Amniotic stem cell (primary cell): ENCODE measurements at regions not wholly inside any gene's neighbourhood (a gene's known extent, or its start where the extent isn't known, plus 50 kb on each side); places are given as distances from the start of the nearest gene placed in this dataset.
"Not testable (repeated sequence)": the region's sequence is repeated elsewhere in the genome, so short reads cannot be mapped to it uniquely, and the experiment has no call there.

Experiments used
- DNase-seq: peaks from one replicate; lab custom pipeline; 2025; lab: John Stamatoyannopoulos, UW

DNA sequence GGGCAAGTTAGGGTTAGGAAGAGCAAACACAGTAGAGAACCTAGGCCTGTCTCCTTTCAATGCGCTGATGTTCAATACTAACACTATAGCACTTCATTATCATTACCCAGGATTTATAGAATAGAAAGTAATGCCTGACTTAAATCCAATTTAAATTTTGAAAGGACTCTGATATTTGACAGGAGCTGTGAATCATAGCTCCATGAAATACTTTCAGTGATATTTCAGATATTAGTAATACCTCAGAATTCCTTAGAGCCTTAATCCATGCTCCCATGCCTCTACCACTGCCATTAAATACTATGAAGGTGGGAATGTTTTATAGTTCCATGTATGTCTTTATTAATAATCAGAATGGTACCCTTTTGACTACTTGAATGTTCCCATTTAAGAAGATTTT lies 530.2 kb downstream of the BCKDHB start:
- no peak for DNase-seq

- DNase-seq: no peak
Measured at GRCh38 chr6:80633412-80633811, 526.9 kb downstream of the BCKDHB start.

DNA sequence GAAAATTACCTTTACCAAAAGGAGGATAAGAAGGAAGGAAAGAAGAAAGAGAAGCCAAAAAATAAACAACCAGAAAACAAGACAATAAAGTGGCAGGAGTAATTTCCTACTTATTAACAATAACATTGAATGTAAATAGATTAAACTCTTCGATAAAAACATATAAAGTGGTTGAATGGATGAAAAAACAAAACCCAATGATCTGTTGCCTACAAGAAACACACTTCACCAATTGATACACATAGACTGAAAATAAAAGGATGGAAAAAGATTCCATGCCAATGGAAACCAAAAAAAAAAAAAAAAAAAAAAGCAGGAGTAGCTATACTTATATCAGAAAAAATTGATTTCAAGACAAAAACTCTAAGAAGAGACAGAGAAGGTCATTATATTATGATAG lies 518.9 kb downstream of the BCKDHB start:
- DNase-seq: no peak

DNA sequence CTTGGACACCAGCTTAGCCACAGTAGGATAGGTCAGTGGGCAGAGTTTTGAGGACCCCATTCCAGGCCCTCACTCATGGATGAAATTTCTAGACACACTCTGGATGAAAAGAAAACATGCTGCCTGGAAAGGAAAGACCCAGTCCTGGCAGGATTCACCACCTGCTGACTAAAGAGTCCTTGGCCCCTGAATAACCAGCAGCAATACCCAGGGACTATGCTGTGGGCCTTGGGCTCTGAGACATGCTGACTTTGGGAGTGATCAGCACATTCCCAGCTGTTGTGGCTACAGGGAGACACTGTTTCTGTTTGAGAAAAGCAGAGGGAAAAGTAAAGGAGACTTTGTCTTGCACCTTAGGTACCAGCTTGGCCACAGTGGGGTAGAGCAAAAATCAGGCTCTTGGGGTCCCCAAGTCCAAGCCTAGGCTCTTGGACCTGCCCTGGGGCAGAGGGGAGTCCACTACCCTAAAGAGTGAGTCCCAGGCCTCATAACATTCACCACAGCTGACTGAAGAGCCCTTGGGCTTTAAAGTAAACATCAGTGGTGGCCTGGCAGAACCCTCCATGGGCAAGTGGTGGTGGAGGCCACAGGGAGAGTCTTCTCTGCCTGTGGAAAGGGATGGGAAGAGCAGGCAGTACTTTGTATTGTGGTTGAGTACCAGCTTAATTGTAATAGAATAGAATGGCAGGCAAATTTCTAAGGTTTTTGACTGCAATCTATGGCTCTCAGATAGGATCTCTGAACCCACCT lies 516.8 kb downstream of the BCKDHB start:
- DNase-seq: no peak

DNA sequence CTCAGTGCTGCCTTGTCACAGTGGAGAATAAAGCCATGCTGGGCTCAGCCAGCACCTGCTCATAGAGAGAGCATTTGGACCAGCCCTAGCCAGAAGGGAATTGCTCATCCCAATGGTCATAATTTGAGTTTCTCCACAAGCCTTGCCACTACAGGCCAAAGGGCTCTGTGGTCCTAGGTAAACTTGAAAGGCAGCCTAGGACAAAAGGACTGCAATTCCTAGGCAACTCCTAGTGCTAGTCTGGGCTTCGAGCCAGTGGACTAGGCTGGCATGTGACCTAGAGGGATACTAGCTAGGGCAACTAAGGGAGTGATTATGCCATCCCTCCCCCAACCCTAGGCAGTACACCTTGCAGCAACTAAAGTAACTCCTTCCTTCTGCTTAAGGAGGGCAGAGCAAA lies 516.2 kb downstream of the BCKDHB start:
- no peak for DNase-seq

DNA sequence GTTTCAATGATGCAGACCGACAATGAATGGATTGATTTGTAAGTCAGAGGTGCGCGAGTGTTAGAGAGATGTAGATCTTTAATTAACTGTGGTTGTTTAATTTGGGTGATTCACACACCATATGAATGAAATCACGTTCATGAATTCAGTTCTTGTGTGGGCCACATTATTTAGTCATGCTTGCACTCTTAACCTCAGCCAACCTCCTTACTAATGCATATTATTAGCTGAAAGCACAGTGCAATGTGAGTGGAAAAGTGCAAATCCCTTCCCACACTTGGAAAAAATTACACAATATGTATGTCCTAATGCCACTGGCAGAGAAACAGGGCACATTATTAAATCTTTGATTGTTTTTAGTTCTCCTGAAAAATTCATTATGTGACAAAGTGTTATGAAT lies 512.5 kb downstream of the BCKDHB start:
- no peak for DNase-seq

DNA sequence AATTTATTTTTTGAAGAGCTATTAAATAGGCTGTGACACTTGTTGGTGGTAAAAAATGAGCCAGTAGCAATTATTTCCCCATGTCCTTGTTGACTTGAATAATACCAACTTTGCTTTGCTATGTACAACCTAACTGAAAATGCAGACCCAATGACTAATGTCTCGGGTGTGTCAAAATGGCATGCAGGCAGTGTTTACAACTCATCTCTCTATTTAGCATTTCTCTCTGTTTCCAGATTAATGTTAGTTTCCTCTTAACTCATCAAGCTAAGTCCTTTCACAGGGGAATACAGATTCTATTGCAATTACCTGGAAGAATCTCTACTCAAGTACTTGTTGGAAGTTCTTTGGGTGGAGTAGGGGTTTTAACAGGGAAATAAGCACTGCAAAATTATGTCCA lies 504.4 kb downstream of the BCKDHB start:
- DNase-seq: peak; percentile 1

GRCh38 chr6:80608881-80609280 lies 502.4 kb downstream of the BCKDHB start:
- no peak for DNase-seq

DNA sequence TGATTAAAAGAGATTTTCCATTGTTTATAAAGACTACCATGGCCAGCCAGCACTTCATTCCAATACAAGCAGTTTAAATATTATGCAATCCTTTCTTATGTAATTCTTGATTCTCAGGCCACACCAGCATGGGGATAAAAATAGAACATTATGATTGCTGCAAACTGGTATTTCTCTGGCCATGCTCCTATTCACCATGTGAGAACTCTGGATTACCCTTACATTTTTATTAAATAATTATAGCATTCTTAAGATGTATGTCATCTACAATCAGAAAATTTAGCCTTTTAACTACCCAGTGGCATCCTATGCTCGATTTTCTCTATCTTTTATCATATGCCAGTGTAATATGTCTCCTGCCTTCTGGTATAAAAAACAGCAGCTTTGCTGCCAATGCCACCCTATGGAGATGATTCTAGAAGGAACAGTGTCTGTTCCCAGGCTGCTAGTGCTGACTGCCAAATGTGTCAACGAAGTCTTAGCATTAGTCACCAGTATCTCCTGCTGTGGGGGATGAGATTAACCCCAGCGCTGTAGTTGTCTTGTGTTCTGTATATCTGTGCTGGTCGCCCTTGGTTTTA lies 501.4 kb downstream of the BCKDHB start:
- peak; percentile 11 for DNase-seq

- peak; percentile 16 for DNase-seq
Measured at GRCh38 chr6:80605165-80605989, 498.9 kb downstream of the BCKDHB start.

- no peak for DNase-seq
Measured at GRCh38 chr6:80603679-80604078, 497.2 kb downstream of the BCKDHB start.

DNA sequence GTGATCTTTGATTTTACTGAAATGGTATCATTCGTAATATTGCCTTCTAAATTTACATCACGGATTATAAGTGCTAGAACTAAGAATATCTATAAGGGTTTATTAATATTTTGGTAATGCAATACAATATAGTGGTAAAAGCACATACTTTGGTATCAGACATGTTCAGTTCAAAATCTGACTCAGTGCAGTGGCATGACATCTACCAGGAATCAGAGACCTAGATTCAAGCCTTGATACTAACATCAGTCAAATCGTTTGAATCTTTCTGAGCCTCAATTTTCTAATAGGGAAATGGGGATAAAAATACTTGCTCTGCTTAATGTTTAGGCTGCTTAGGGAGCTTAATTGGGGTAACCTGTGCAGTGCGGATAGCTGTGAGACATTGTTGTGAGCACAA lies 488.0 kb downstream of the BCKDHB start:
- no peak for DNase-seq

DNA sequence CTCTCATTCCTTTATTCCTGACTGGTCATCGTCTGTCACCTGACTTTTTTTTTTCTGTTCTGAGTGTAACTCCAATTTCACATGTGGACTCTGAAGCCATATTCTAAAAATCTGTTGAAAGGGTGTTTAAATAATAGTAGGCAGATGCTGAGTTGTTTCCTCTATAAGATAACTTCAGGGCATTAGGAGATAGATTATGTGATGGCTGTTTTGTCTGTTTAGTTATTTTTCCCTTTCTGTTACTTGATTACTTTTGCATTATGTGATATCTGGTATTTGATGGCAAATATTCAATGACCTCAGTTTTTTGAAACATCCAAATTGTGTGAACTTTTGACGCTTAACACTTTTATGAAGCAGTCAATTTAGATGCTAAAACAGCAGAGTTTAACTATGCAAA lies 486.0 kb downstream of the BCKDHB start:
- no peak for DNase-seq

GRCh38 chr6:80586242-80586641 lies 479.8 kb downstream of the BCKDHB start:
- no peak for DNase-seq

- DNase-seq: no peak
Measured at GRCh38 chr6:80579391-80580023, 473.0 kb downstream of the BCKDHB start.

GRCh38 chr6:80573320-80573719 lies 466.8 kb downstream of the BCKDHB start:
- DNase-seq: not testable (repeated sequence)

DNA sequence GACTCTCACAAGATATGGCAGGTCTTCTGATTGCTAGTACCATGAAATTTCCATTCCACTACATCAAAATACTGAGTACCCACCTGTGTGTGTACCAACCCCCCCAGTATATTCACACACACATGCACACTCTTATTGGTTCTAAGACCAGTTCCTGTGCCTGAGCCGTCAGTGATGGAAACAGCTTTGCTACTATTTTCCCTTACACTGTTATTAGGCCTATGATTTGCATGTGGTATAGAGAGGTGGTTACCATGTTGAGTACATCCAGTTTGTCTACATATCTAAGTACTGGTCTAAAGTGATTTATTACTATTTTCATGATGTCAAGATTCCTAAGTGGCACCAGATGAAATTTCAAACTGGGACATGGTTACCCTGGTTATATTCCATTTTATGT lies 459.9 kb downstream of the BCKDHB start:
- DNase-seq: no peak

DNA sequence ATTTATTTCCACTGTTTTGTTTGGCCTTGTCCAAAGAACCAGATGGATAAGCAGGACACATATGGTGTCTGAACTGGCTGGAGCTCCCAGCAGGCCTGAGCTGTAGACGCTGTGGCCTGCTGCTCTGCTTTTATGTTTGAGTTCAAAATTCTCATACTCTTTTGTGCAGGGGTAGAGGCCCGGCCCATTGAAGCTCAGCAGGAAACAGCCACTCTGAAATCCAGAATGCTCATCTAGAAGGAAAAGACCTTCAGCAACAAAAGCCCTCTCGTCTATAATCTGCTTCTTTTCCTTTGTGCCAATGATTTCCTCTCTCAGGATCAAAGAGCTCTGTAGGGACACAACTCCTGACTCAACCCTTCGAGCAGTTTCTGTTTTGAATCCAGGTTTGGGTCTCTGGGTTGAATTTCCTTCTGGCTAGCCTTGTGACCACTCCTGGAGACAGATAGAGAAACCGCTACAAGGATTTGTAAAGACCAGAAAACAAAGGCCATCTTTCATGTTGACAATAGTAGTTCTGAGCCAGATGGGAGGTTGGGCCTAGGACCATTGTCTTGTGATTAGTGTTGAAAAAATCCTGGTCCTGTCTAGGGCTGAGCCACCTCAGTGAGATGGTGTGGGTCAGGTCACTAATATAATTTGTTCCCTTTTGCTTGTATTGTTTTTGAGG lies 446.7 kb downstream of the BCKDHB start:
- no peak for DNase-seq

DNA sequence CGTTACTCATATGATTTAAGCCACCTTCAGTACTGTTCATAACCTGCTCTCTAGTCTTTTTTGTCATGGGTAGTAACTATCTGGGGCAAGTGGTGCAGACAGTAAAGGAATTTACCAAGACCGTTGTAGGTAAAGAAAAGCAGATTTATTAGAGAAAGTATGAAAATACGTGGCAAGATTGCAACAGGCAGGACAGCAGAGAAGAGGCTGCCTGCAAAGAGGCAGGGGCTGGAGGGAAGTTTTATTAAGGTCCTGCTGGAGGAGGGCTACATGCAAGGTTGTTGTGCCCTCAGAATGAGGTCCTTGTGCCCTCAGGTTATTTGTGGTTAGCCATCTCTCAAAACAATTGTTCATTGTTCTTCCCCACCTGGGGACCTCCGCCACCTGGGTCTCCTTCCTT lies 444.3 kb downstream of the BCKDHB start:
- no peak for DNase-seq

- no peak for DNase-seq
Measured at GRCh38 chr6:80550281-80550680, 443.8 kb downstream of the BCKDHB start.

DNA sequence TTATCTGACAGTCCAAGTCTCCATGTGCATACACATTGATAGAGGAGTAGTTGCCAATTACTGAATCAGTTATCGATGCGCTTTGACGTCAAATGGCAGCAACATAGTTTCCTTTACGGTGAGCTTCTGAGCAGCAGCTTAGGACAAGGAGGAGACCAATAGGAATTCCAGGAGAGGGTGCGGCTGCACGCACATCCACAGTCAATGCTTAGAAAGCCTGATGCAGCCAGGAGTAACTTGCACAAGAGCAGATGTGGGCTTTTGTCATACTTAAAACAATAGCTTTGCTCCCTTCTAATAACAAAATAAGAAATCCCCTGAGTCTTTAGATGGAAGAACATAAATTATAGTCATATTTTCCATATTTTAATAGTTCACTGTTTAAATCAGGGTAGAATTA lies 442.1 kb downstream of the BCKDHB start:
- DNase-seq: no peak

- peak; percentile 60 for DNase-seq
Measured at GRCh38 chr6:80547827-80548226, 441.4 kb downstream of the BCKDHB start.
